Fibroblast of villous mesenchyme (primary cell): ENCODE measurements at regions not wholly inside any gene's neighbourhood (a gene's known extent, or its start where the extent isn't known, plus 50 kb on each side); places are given as distances from the start of the nearest gene placed in this dataset.
"Not testable (repeated sequence)": the region's sequence is repeated elsewhere in the genome, so short reads cannot be mapped to it uniquely, and the experiment has no call there.

Experiments used
- DNase-seq: peaks from one replicate; pipeline ENCODE4 v3.0.0-alpha.2; 2010; ENCODE audit warnings: low read depth
- H3K4me3 ChIP-seq: 2 replicates; pipeline ENCODE4 v1.5.1; 2011; ENCODE audit warnings: low read depth, mild to moderate bottlenecking, low read length
- TF ChIP-seq, protein P1 (sequence below): IDR thresholded peaks from 2 replicates; pipeline ENCODE4 v1.5.1; 2012; ENCODE audit warnings: low read depth, mild to moderate bottlenecking, low read length; ENCODE audit not compliant: insufficient read depth

DNA sequence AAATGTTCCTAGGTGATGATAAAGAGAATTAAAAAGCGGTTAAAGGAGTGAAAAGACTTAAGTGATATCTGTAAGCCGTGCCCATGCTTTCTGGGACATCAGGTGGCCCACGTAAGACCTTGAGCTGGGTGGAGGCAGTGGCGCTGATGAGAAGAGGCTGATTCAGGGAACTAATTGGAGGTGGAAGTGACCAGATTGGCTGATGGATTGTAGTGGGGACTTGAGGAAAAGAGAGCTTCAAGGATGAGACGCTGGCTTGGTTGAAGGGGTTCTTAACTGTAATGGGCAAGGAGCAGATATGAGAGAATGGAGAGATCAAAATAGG, 69.1 kb upstream of the EP300 start:
- H3K4me3 ChIP-seq, result no peak overlapping the region
- no peak for DNase-seq
- TF ChIP-seq, protein P1, sequence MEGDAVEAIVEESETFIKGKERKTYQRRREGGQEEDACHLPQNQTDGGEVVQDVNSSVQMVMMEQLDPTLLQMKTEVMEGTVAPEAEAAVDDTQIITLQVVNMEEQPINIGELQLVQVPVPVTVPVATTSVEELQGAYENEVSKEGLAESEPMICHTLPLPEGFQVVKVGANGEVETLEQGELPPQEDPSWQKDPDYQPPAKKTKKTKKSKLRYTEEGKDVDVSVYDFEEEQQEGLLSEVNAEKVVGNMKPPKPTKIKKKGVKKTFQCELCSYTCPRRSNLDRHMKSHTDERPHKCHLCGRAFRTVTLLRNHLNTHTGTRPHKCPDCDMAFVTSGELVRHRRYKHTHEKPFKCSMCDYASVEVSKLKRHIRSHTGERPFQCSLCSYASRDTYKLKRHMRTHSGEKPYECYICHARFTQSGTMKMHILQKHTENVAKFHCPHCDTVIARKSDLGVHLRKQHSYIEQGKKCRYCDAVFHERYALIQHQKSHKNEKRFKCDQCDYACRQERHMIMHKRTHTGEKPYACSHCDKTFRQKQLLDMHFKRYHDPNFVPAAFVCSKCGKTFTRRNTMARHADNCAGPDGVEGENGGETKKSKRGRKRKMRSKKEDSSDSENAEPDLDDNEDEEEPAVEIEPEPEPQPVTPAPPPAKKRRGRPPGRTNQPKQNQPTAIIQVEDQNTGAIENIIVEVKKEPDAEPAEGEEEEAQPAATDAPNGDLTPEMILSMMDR, result no peak

DNA sequence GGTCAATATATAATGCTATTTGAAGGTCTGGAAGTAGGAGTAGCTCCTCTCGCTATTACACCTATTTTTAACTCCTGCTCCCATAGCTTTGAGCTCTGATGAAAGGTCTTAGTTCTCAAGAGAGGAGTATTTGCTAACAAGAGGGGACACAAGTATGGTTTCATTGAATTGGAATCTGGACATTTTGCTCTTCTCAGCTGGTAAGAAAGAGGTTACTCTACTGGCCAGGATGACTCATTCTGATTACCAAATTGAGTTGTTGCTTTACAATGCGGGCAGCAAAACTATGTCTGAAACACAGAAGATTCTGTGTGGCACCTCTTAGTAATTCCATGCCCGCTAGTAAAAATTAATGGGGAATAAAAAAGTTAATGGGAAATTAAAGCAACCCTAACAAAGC, 63.6 kb upstream of the EP300 start:
- TF ChIP-seq, protein P1, result no peak
- peak; percentile 95 for DNase-seq
- H3K4me3 ChIP-seq, result no peak overlapping the region

DNA sequence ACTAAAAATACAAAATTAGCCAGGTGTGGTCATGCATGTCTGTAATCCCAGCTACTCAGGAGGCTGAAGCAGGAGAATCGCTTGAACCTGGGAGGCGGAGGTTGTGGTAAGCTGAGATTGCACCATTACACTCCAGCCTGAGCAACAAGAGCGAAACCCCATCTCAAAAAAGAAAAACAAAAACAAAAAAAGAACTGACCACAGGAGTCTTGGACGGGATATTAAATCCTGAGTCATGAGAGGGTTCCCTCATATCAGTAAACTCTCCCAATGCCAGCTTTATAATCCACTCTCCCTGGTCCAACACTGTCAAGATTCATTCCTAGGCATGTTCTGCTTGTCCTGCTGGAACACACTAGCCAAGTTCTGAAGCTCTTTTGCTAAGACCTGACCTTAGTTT, 61.5 kb upstream of the EP300 start:
- TF ChIP-seq, protein P1, result no peak
- peak; percentile 55 for DNase-seq
- no peak overlapping the region for H3K4me3 ChIP-seq

DNA sequence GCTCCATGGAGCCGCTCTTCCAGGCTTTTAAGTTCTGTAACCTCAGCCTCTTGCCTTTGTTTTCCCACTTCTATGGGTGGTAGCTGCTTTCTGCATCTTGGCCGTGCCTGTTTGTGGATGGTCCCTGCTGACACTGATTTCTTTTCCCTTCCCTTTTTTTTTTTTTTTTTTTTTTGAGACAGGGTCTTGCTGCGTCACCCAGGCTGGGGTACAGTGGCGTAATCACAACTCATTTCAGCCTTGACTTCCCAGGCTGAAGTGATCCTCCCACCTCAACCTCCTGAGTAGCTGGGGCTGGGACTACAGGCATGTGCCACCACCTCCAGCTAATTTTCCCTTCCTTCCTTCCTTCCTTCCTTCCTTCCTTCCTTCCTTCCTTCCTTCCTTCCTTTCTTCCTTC, 57.7 kb upstream of the EP300 start:
- no peak overlapping the region for H3K4me3 ChIP-seq
- TF ChIP-seq, protein P1, result no peak
- DNase-seq, result no peak

DNA sequence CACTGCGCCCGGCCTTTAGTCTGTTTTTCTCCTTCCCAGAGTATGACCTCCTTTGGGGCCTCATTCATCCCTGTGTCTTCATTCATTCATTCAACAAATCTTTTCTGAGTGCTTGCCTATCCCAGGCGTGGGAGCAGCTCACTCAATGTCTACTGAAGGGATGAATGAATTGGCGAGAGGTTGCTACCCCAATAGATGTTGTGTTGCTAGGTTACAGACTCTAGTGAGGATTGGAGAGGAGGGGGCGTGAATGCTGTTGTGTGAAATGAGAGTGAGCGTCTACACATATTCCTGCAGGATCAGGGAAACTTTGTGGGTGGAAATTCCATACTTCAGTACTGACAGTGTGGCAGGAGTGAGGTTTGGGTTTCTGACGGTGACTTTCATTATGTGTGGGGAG, 55.5 kb upstream of the EP300 start:
- DNase-seq, result no peak
- no peak overlapping the region for H3K4me3 ChIP-seq
- TF ChIP-seq, protein P1, result no peak

DNA sequence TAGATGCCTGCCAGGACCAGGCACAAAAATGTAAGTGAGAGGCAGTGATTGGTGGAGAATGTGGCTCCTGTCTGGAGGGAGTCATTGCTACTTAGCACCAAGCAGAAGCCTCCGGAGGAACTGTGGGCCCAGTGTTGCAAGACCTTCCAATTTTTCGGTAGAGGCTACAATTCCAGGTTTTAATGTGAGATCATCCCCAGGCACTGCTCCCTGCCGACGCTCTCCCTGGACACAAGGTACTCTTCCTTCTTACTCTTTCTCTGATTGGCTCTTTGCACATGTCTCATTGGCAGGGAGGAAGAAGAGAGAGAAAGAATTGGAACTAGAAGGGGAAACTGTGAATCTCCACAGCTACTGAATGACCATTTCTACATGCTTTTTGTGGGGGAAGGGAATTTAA, 53.7 kb upstream of the EP300 start:
- no peak overlapping the region for H3K4me3 ChIP-seq
- DNase-seq, result no peak
- TF ChIP-seq, protein P1, result no peak

DNA sequence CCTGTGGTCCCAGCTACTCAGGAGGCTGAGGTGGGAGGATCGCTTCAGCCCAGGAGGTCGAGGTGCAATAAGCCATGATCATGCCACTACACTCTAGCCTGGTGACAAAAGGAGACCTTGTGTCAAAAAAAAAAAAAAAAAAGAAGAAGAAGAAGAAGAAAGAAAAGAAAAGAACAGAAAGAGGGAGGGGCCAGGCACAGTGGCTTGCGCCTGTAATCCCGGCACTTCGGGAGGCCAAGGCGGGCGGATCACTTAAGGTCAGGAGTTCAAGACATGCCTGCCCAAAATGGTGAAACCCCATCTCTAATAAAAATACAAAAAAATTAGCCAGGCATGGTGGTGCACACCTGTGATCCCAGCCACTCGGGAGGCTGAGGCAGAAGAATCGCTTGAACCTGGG, 52.8 kb upstream of the EP300 start:
- not testable (repeated sequence) for DNase-seq, H3K4me3 ChIP-seq

DNA sequence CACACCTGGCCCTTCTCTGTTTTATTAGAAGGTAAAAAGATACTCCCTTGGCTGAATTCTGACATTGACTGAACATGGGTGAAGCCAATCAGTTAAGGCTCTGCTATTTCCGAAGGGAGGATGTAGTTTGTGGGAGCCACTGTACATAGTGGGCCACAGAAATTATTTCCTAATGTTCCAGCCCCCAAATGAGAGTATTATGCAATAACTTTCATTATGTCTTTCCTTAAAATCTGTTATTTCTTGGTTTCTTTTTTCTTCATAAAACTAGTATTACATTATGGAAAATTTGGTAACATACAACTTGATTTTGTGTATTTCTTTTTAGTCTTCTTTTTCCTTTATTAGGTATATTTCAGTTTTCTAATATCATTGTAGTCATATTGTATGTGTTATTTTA, 51.9 kb upstream of the EP300 start:
- no peak for DNase-seq
- TF ChIP-seq, protein P1, result no peak
- H3K4me3 ChIP-seq, result no peak overlapping the region
